CD14-positive monocyte (primary cell): ENCODE measurements at regions not wholly inside any gene's neighbourhood (a gene's known extent, or its start where the extent isn't known, plus 50 kb on each side); places are given as distances from the start of the nearest gene placed in this dataset.

ENCODE experiments used
- DNase-seq, 3 donors: peaks; one replicate each; pipeline ENCODE4 v3.0.0-alpha.2; 2011 to 2022
- H2AFZ ChIP-seq: 2 replicates; pipeline ENCODE4 v1.6.0; 2012; ENCODE audit warnings: mild to moderate bottlenecking, low read depth, low read length, inconsistent platforms; ENCODE audit not compliant: insufficient read depth, poor library complexity, severe bottlenecking
- H3K27ac ChIP-seq, 2 donors: 1 replicate in 1 of 2; 2 replicates in 1 of 2; pipeline ENCODE4 v1.5.1; 2012 to 2013; ENCODE audit warnings: low read length in 2 of 2, control low read depth in 1 of 2, inconsistent platforms in 1 of 2, low read depth in 1 of 2, mild to moderate bottlenecking in 1 of 2
- H3K27me3 ChIP-seq, 2 donors: one replicate each; pipeline versions ENCODE4 v1.6.0 to v1.6.1; 2011 to 2013; ENCODE audit warnings: low read length in 2 of 2; ENCODE audit not compliant: control insufficient read depth in 2 of 2, insufficient read depth in 2 of 2
- H3K36me3 ChIP-seq, 2 donors: replicated peaks in 1 of 2; 1 replicate in 1 of 2; 2 replicates in 1 of 2; pipeline versions ENCODE4 v1.5.1 to v1.6.1; 2012 to 2013; ENCODE audit warnings: low read length in 2 of 2, control low read depth in 1 of 2, inconsistent platforms in 1 of 2, mild to moderate bottlenecking in 1 of 2; ENCODE audit not compliant: insufficient read depth in 2 of 2, control insufficient read depth in 1 of 2
- H3K4me1 ChIP-seq, 2 donors: 1 replicate in 1 of 2; 2 replicates in 1 of 2; pipeline versions ENCODE4 v1.5.1 to v1.6.1; 2012 to 2013; ENCODE audit warnings: low read length in 2 of 2, control low read depth in 1 of 2, inconsistent platforms in 1 of 2, mild to moderate bottlenecking in 1 of 2, moderate library complexity in 1 of 2; ENCODE audit not compliant: insufficient read depth in 2 of 2, control insufficient read depth in 1 of 2
- H3K4me2 ChIP-seq: replicated peaks from 2 replicates; pipeline ENCODE3; 2012; ENCODE audit warnings: low read length, moderate library complexity, mild to moderate bottlenecking; ENCODE audit not compliant: poor library complexity, severe bottlenecking; ENCODE audit errors: extremely low read depth
- H3K4me3 ChIP-seq, 3 experiments: fragments of 200-600 bp in 1 of 3; sonication (generic) in 1 of 3; replicated peaks in 1 of 3; 1 replicate in 2 of 3; 2 replicates in 1 of 3; pipeline ENCODE4 v1.5.1; 2011 to 2013; ENCODE audit warnings: low read length in 3 of 3, mild to moderate bottlenecking in 3 of 3, control low read depth in 2 of 3, low read depth in 2 of 3, inconsistent platforms in 1 of 3, moderate library complexity in 1 of 3
- H3K79me2 ChIP-seq: 2 replicates; pipeline ENCODE4 v1.6.0; 2012; ENCODE audit warnings: mild to moderate bottlenecking, control low read depth, inconsistent platforms, low read length, moderate library complexity; ENCODE audit not compliant: insufficient read depth
- H3K9ac ChIP-seq: 2 replicates; pipeline ENCODE4 v1.6.0; 2017; ENCODE audit warnings: low read length, mild to moderate bottlenecking; ENCODE audit not compliant: insufficient read depth, poor library complexity, severe bottlenecking
- H3K9me3 ChIP-seq, 2 donors: replicated peaks in 1 of 2; 1 replicate in 1 of 2; 2 replicates in 1 of 2; pipeline versions ENCODE4 v1.5.1 to v1.6.1; 2012 to 2013; ENCODE audit warnings: low read length in 2 of 2, control low read depth in 1 of 2; ENCODE audit not compliant: control insufficient read depth in 1 of 2, insufficient read depth in 1 of 2
- H4K20me1 ChIP-seq: 2 replicates; pipeline ENCODE4 v1.6.0; 2012; ENCODE audit warnings: mild to moderate bottlenecking, low read length, control low read depth, moderate library complexity; ENCODE audit not compliant: insufficient read depth
- H3K27ac Mint-ChIP-seq, 7 donors: one replicate each; pipeline ENCODE4 v1.8.0; 2020; ENCODE audit warnings: mild to moderate bottlenecking in 7 of 7, mixed read lengths in 7 of 7, moderate library complexity in 6 of 7, inconsistent platforms in 2 of 7
- H3K27me3 Mint-ChIP-seq, 3 donors: one replicate each; pipeline ENCODE4 v1.8.0; 2021 to 2022; ENCODE audit warnings: low read depth in 3 of 3, mild to moderate bottlenecking in 3 of 3, mixed read lengths in 3 of 3, moderate library complexity in 3 of 3, inconsistent platforms in 1 of 3
- H3K36me3 Mint-ChIP-seq, 2 donors: one replicate each; pipeline ENCODE4 v1.8.0; 2020; ENCODE audit warnings: mixed read lengths in 2 of 2, inconsistent platforms in 1 of 2, mild to moderate bottlenecking in 1 of 2
- H3K4me1 Mint-ChIP-seq: one replicate; pipeline ENCODE4 v1.8.0; 2020; ENCODE audit warnings: mild to moderate bottlenecking, mixed read lengths
- H3K4me3 Mint-ChIP-seq, 2 donors: one replicate each; pipeline ENCODE4 v1.8.0; 2020; ENCODE audit warnings: mild to moderate bottlenecking in 2 of 2, mixed read lengths in 2 of 2, moderate library complexity in 1 of 2
- H3K9me3 Mint-ChIP-seq, 7 donors: one replicate each; pipeline ENCODE4 v1.8.0; 2020 to 2022; ENCODE audit warnings: mixed read lengths in 7 of 7, mild to moderate bottlenecking in 6 of 7, moderate library complexity in 6 of 7, inconsistent platforms in 2 of 7
- WGBS: methylation state at CpG from one replicate; pipeline ENCODE4 v1.1.5; 2013; ENCODE audit warnings: missing lambda C conversion rate; ENCODE audit not compliant: insufficient coverage; 5-methylcytosine and 5-hydroxymethylcytosine counted together
- intact Hi-C, 2 donors: fragments of 100-400 bp; cut with micrococcal nuclease; formaldehyde crosslinking; loops; one replicate each; pipeline versions ENCODE4 v1.15.0 to v1.15.1; 2023
- TF ChIP-seq, protein P1 (sequence below): fragments of 200-600 bp; IDR thresholded peaks from one replicate; pipeline ENCODE4 v1.8.0; 2022; ENCODE audit warnings: antibody characterized with exemption, mild to moderate bottlenecking

DNA sequence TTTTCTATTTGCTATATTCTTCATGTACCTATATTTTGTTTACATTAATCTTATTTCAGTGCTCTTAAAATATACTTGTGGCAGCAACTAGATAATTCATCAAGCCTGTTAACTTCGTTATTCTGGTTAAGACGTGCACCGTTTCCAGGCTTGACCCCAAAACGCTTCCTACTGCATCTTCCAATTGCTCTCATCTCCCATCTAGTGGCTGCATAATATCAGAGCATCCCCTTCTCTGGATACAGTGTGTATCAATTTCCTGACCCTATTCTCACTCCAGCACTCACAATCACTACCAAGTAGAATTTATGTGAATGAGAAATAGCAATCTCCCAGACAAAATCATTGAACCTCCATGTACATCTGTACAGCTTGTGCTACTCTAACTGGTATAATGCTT lies 1280.3 kb upstream of the B3GALT2 start:
- Histone ChIP-seq H3K27ac (no peak overlapping the region), H2AFZ (no peak overlapping the region), H3K4me3 (no peak overlapping the region), H3K9ac (no peak overlapping the region), H4K20me1 (no peaks in the 10 kb centered on the region), H3K4me1 (no peaks in the 10 kb centered on the region), H3K4me2 (no peak overlapping the region), H3K27me3 (no peaks in the 10 kb centered on the region), H3K79me2 (no peaks in the 10 kb centered on the region), H3K9me3 (no peaks in the 10 kb centered on the region), H3K36me3 (no peaks in the 10 kb centered on the region)
- H3K4me3 Mint-ChIP-seq: no peak overlapping the region
- DNase-seq: no peak
- TF ChIP-seq, protein P1, sequence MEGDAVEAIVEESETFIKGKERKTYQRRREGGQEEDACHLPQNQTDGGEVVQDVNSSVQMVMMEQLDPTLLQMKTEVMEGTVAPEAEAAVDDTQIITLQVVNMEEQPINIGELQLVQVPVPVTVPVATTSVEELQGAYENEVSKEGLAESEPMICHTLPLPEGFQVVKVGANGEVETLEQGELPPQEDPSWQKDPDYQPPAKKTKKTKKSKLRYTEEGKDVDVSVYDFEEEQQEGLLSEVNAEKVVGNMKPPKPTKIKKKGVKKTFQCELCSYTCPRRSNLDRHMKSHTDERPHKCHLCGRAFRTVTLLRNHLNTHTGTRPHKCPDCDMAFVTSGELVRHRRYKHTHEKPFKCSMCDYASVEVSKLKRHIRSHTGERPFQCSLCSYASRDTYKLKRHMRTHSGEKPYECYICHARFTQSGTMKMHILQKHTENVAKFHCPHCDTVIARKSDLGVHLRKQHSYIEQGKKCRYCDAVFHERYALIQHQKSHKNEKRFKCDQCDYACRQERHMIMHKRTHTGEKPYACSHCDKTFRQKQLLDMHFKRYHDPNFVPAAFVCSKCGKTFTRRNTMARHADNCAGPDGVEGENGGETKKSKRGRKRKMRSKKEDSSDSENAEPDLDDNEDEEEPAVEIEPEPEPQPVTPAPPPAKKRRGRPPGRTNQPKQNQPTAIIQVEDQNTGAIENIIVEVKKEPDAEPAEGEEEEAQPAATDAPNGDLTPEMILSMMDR: no peak
- H3K9me3 Mint-ChIP-seq: peaks cover 0 to 2% (median 0%) of the 10 kb centered on the region in 7 donors
- H3K27ac Mint-ChIP-seq: no peak overlapping the region
- WGBS: 71% methylated on average over 3 of the region's 4 CpGs
- H3K4me1 Mint-ChIP-seq: no peaks in the 10 kb centered on the region
- H3K27me3 Mint-ChIP-seq: no peaks in the 10 kb centered on the region
- no peaks in the 10 kb centered on the region for H3K36me3 Mint-ChIP-seq
- intact Hi-C loops: no loop called here

DNA sequence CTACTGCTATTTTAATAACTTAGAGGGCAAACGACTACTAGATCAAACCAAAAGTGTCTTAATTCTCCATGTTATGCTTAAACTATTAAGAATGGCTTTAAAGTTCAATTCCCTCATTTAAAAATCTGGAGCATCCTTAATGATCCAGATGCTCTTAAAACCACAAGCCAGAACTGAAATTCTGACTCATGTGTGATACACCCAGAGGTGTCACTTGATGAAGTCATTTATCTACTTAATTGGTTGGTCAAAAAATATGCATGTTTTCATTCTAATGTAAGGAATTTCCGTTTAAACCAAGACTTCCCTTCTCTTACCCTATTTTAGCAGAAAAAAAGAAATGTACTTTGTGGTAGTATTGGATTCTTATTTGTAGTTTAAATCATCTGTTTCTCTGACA lies 1261.2 kb upstream of the B3GALT2 start:
- no CpG with 5 or more reads among the region's 2 CpGs for WGBS
- no peak for DNase-seq
- TF ChIP-seq, protein P1: no peak

More for the DNA sequence above, 1261.2 kb upstream of the B3GALT2 start:
- H3K27me3 ChIP-seq: no peaks in the 10 kb centered on the region
- H3K4me2 ChIP-seq: no peak overlapping the region
- Mint-ChIP-seq H3K9me3 (peaks cover 0 to 14% (median 0%) of the 10 kb centered on the region in 7 donors), H3K27me3 (no peaks in the 10 kb centered on the region), H3K4me1 (no peaks in the 10 kb centered on the region), H3K36me3 (no peaks in the 10 kb centered on the region), H3K4me3 (no peak overlapping the region), H3K27ac (no peak overlapping the region)
- intact Hi-C loops: no loop called here
- no peaks in the 10 kb centered on the region for H3K79me2 ChIP-seq
- H3K27ac ChIP-seq: no peak overlapping the region
- H4K20me1 ChIP-seq: no peaks in the 10 kb centered on the region
- no peaks in the 10 kb centered on the region for H3K4me1 ChIP-seq
- no peaks in the 10 kb centered on the region for H3K9me3 ChIP-seq
- no peak overlapping the region for H2AFZ ChIP-seq
- H3K9ac ChIP-seq: no peak overlapping the region
- H3K4me3 ChIP-seq: no peak overlapping the region
- H3K36me3 ChIP-seq: no peaks in the 10 kb centered on the region
